ENCODE measurements at regions not wholly inside any gene's neighbourhood (a gene's known extent, or its start where the extent isn't known, plus 50 kb on each side); places are given as distances from the start of the nearest gene placed in this dataset.

DNA sequence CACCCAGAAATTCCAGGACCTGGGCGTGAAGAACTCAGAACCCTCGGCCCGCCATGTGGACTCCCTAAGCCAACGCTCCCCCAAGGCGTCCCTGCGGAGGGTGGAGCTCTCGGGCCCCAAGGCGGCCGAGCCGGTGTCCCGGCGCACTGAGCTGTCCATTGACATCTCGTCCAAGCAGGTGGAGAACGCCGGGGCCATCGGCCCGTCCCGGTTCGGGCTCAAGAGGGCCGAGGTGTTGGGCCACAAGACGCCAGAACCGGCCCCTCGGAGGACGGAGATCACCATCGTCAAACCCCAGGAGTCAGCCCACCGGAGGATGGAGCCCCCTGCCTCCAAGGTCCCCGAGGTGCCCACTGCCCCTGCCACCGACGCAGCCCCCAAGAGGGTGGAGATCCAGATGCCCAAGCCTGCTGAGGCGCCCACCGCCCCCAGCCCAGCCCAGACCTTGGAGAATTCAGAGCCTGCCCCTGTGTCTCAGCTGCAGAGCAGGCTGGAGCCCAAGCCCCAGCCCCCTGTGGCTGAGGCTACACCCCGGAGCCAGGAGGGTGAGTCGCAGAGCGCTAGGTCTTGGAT lies 261.5 kb downstream of the SEC14L1 start:
- no peak overlapping the region for H3K4me3 ChIP-seq
- peaks cover 15% of the 10 kb centered on the region for H3K36me3 ChIP-seq
- no peak overlapping the region for H3K27ac ChIP-seq (replicated peaks)
- peaks cover 84% of the 10 kb centered on the region for H3K4me1 ChIP-seq
- no peak for DNase-seq
- H3K9me3 ChIP-seq (replicated peaks): no peaks in the 10 kb centered on the region
- intact Hi-C loops (cut with micrococcal nuclease): no loop called here
- H3K27me3 ChIP-seq (ENCODE audit: low read depth): no peaks in the 10 kb centered on the region
- no peak for TF ChIP-seq CTCF (IDR thresholded peaks at IDR 0.05; ENCODE audit: borderline replicate concordance)

DNA sequence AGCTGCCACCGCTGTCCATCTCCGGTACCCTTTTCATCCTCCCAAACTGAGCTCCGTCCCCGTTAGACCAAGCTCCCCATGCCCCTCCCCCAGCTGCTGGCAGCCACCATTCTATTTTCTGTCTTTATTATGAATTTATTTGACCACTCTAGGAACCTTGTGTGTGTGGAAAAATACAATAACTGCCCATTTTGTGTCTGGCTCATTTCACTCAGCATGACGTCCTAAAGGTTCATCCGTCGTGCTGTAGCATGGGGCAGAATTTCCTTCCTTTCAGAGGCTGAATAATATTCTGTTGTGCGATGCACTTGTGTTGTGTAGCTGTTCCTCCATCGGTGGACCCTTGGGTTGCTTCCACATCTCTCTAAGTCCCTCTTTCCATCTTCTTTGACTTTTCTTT lies 263.1 kb downstream of the SEC14L1 start:
- TF ChIP-seq CTCF (IDR thresholded peaks at IDR 0.05; ENCODE audit: borderline replicate concordance): no peak
- intact Hi-C loops (cut with micrococcal nuclease): no loop called here
- Histone ChIP-seq H3K4me1 (peaks cover 87% of the 10 kb centered on the region), H3K9me3 (replicated peaks) (no peaks in the 10 kb centered on the region), H3K27me3 (ENCODE audit: low read depth) (no peaks in the 10 kb centered on the region), H3K4me3 (no peak overlapping the region), H3K27ac (replicated peaks) (peak overlapping the region; percentile 75), H3K36me3 (peaks cover 15% of the 10 kb centered on the region)
- DNase-seq: no peak

- TF ChIP-seq CTCF (IDR thresholded peaks at IDR 0.05; ENCODE audit: borderline replicate concordance): no peak
- peak; percentile 57 for DNase-seq
- peaks cover 87% of the 10 kb centered on the region for H3K4me1 ChIP-seq
- H3K4me3 ChIP-seq: peak overlapping the region; percentile 34
- H3K9me3 ChIP-seq (replicated peaks): no peaks in the 10 kb centered on the region
- intact Hi-C loops (cut with micrococcal nuclease): no loop called here
- no peaks in the 10 kb centered on the region for H3K27me3 ChIP-seq (ENCODE audit: low read depth)
- H3K36me3 ChIP-seq: peaks cover 15% of the 10 kb centered on the region
- H3K27ac ChIP-seq (replicated peaks): peak overlapping the region; percentile 75
Measured at GRCh38 chr17:77404812-77405581, 264.2 kb downstream of the SEC14L1 start.

DNA sequence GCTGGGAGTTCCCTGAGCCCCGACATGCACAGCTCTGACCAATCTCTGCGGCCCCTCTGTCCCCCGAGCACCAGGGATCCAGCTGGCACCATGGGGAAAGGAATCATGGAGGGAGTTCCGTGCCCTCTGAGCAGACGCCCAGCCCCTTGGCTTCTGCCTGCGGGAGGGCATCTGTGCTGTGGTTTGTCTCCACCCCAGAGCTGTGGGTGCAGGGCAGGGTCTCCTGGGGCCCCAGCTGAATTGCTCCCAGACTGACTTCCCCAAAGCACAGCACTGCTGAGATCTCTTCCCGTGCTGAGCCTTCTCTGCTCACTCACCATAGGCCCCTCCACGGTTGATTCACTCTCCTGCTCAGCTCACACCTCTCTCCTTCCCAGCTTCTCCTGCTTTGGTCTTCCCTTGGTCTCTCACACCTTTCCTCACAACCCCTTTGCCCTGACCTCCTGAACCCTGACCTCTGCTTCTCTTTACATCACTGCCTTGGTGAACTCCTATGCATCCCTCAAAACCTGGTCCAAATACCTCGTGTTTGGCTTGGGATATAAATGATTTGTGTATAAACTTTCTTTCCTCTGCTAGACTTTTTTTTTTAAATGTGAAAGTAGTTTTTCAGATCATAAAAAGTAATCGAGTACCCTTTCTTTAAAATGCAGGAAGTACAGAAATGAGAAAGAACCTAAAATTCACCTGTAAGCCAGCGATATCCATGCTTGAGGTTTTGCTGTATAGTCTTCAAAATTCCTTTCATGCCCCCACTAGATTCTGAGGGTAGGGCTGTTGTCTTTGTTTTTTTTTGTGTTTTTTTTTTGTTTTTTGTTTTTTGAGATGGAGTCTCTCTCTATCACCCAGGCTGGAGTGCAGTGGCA lies 265.3 kb downstream of the SEC14L1 start:
- Histone ChIP-seq H3K36me3 (peaks cover 15% of the 10 kb centered on the region), H3K9me3 (replicated peaks) (no peaks in the 10 kb centered on the region), H3K27me3 (ENCODE audit: low read depth) (no peaks in the 10 kb centered on the region), H3K4me1 (peaks cover 87% of the 10 kb centered on the region), H3K27ac (replicated peaks) (peak overlapping the region; percentile 75), H3K4me3 (no peak overlapping the region)
- DNase-seq: no peak
- intact Hi-C loops (cut with micrococcal nuclease): no loop called here
- no peak for TF ChIP-seq CTCF (IDR thresholded peaks at IDR 0.05; ENCODE audit: borderline replicate concordance)

Measured in left ventricle myocardium inferior (tissue), 1 donor.